Inflammatory macrophage treated with lipopolysaccharide for 1 hour (primary cell): ENCODE measurements at regions not wholly inside any gene's neighbourhood (a gene's known extent, or its start where the extent isn't known, plus 50 kb on each side); places are given as distances from the start of the nearest gene placed in this dataset.
"Not testable (repeated sequence)": the region's sequence is repeated elsewhere in the genome, so short reads cannot be mapped to it uniquely, and the experiment has no call there.

Experiments
- DNase-seq, 2 donors: peaks; one replicate each; pipeline ENCODE4 v3.0.0-alpha.2; 2020 to 2022

DNA sequence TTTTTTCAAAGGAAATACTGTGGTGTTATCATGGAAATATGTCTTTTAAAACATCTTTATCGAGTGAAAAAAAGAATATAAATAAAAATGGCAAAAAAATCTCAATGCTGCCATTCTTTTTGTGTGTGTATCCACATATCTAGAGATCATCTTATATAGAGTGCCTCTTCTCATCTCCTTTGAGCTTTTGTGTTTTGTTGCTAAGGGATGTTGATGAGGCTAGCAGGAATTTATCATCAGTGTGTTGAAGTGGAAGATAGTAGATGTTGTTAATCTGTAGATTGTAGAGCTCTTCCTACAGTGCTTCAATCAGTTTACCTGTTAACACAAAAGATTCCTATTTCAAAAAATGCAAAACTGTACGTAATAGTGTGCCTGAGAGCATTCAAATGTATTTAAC lies 1738.0 kb upstream of the SEL1L start:
- no peak for DNase-seq

DNA sequence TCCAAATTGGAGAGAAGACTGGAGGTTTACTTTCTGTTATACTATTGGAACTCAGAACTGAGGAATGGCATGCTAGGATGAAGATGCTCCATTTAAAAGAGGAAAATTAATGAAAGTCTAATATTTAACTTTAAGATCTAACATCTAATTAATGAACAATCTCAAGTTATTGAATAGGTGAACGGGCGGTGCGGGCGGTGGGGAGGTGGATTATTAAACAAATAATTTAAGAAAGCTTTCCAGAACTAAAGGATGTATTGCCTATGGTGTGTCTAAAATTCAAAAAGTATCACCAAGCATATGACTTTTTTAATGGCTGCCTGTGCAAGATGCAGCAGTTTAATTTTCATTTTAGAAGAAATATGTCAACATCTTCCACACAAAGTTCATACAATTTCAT lies 1747.1 kb upstream of the SEL1L start:
- DNase-seq = no peak

DNA sequence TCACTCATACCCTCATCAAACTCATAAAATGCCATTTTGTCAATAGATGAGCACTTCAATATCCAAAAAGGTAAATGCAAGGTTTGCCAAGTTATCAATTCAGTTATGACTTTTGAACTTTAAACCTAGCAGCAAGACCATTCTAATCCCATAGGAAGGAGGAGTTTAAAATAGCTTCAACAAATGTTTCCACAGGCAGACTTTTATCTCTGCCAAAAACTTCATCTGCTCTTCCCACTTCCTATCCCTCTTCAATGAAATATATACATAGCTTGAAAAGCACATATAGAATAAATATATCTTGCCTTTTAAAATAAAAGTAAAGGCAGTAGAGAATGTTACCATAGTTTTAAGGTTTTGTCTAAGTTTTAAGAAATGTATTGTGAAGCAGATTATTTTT lies 1749.1 kb upstream of the SEL1L start:
- DNase-seq = no peak

DNA sequence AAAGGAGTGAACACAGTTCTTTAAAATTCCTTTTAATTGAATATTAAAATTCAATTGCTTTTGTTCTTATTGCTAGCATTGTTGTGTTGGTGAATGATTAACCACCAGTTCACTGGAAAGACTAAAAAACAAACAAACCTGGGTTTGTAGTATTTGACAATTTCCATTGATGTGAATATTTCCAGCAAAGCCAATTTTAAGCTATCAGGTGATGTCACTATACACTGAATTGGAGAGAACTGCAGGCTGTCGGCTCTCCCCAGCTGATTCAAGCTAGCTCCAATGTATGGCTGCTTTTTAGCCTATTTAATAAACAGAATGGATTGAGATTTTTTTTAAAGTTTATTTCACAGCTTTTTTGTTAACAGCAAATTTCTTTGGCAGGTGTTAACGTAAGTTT lies 1753.6 kb upstream of the SEL1L start:
- no peak for DNase-seq

DNA sequence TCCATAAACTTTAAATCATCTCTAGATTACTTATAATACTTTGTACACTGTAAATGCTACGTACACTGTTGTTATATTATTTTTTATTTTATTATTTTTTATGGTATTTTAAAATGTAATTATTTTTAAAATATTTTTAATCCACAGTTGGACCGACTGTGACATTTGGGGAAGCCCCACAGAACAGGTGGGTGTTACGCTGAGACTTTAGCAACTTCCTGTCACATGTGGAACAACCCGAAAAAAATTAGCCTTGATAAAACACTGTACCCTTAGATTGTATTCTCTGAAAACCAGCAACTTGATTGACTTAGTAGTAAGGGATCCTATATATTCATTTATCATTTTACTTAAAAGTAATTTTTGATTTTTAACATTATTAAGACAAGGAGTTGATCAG lies 1755.7 kb upstream of the SEL1L start:
- DNase-seq = peak; percentile 13

DNA sequence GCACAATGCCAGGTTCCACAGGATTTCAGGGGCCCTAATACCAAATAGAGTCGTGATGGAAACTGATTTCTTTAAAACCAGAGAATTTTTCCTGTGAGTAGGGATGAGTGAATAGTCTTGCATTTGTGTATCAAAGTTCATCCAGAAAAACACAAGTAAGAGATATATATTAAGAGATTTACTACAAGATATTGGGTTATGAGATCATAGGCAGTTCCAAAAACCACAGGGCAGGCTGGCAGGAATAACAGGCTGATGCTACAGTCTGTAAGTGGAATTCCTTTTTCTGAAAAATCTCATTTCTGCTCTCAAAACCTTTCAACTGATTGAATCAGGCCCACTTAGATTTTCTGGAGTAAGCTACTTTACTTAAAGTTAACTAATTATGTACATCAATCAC lies 1756.2 kb upstream of the SEL1L start:
- DNase-seq = no peak

DNA sequence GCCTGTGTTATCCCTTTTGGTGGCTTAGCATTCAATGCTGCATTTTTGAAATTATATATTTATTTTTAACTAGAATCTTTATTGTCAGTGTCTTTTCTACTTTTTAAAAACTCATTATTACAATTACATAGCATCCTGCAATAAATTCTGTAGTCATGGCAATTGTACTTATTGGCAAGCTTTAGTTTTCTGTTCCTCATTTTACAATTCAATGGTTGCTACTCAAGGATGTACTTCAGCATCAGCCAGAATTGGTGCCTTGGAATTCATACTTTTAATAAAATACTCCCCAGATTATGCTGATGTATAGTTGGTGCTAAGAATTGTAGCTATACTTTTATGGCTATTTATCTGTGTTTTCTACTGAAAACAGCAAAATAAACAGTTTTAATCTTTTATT lies 1756.8 kb upstream of the SEL1L start:
- no peak for DNase-seq

DNA sequence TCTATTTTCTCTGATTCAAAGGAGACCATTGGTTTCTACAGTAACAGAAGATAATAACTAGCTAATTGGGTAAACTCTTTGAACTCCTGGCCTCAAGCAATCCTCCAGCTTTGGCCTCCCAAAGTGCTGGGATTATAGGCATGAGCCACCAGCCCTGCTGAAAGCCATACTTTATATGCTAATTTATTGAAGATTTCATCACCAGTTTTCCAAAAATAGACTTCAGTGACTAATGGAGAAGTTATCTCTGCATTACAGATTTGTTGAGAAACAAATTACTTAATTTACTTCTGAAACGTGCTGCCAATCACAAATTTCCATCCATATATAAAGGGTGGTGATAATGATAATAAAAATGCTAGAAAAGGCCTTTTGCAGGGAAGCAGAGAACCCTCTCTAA lies 1758.1 kb upstream of the SEL1L start:
- DNase-seq = peak in 1 of 2 donors; percentile 11

DNA sequence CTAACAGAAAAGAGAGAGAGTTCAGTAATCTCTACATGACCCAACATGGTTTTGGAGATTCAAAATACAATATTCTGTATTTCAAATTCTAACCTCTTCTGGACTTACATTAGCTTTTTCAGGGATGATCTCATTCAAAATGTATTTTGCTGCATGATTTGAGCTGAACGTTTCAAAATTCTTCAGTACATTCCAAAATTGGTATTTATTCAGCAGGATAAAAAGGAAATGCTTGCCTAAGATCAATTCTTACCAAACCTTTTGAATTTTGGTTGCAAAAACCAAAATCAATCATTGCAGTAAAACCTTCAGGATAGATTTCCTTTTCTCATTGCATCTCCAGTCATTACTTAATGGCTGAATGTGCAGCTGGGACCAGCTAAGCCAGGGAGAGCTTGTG lies 1761.3 kb upstream of the SEL1L start:
- DNase-seq = no peak

DNA sequence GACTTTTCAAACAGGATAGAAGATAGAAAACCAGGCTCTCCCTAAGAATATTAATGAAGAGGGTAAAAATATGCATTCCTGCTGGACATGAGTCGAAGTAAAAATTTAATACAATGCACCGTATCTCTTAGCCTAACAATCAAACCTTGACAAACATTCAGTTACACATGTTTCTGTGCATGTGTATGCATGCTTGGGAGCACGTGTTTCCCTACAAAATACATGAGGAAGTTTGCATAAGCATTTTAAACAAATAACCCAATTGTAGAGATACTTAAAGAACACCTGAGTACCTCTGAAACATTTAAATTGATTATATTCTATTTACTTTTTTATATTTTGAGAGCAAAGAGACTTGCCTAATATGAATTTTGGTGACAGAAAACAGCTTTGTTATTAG lies 1763.7 kb upstream of the SEL1L start:
- no peak for DNase-seq

DNA sequence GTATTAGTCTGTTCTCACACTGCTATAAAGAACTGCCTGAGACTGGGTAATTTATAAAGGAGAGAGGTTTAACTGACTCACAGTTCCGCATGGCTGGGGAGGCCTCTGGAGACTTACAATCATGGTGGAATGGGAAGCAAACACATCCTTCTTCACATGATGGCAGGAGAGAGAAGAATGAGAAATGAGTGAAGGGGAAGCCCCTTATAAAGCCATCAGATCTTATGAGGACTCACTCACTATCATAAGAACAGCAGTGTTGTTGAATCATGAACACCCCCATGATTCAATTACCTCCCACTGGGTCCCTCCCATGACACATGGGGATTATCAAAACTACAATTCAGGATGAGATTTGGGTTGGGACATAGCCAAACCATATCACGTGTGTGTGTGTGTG lies 1764.4 kb upstream of the SEL1L start:
- not testable (repeated sequence) for DNase-seq

DNA sequence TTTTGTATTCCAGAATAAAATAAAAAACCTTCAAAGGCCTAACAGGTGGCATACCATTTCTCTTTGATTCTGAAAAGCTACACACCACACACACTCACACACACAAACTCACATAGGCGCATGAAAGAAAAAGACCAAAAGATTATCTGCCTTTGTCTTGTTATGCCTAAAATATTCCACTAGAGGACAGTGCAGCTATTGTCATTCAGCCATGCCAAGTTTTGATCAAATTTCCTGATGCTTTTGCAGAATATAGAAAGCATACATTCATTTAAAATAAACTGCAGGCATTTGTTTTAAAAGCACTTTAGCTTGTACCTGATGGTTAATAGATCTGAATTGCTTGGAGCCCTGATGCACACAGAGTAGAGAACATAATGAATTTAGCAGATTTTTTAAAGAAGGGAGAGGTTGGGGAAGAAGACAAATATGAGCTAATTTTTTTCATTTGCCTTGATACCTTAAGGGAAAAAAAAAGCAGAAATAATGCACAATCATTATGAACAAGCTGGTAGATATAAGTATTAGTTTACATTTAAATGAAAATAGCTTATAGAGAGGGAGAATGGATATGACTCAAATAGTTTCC lies 1766.9 kb upstream of the SEL1L start:
- DNase-seq = peak in 1 of 2 donors; percentile 34

DNA sequence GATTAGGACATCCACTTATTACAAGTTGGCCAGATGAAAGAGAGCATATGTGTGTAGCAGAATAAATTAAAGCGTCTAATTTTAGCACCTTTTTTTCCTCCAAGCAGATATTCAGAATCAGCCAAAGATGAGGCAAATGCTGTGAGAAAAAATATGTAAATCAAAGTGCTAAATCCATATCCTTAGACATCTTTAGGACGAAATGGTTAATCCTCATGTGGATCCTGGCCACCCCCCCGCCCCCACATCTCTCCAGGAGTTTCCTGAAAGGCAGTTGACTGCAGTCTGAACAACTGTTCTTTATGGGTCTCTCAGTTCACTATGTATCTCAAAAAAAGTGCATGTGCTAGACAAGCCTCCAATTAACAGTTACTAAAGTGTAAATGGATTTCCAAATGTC lies 1768.1 kb upstream of the SEL1L start:
- DNase-seq = no peak

DNA sequence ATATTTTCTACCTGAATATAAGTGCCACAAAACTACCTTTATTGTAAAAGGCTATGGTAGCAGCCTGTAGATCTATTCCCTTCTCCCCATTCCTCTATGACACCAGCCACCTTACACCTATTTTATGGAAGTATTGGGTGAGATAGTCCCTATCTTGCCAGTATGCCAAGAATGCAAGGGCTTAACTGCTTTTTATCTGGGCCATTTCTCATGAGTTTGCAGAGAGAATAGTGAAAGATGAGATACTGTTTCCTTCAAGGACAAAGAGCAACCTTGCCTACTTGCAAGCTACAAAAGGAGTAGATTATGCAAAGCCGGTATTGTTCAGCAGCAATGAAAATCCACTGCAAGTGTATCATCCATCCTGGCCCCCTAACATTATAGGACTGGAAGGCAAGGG lies 1775.6 kb upstream of the SEL1L start:
- no peak for DNase-seq

DNA sequence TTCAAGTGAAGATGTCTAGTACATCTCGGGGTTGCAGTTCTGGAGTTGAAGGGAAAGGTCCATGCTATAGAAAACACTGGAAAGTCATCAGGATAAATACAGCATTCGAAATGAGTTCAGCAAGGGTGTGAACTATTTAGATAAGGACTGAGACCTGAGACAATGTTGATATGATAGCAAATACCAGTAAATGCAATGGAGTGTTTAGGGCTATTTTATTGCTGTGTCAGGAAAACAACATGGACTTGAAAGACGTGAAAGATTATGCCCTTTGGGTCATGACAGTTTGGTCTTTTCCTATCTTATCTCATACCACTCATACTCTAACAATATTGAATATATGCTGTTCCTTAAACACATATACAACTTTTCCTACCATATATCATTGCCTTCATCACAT lies 1776.2 kb upstream of the SEL1L start:
- DNase-seq = no peak

DNA sequence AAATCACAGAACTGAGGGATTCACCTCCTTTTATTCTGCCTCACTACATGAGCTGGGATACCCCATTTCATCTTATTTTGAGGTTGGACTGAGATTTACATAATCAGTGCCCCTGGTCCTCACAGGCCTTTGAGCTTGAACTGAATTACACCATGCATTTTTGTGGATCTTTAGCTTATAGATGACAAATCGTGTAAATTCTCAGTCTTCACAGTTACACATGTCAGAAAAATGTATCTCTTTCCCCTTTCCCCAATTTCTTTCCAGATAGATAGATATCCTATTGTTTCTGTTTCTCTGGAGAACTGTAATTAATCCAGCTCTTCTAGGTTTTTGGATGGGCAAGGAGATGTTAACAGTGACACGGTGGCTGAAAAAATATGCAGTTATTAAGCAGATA lies 1778.9 kb upstream of the SEL1L start:
- DNase-seq = no peak

DNA sequence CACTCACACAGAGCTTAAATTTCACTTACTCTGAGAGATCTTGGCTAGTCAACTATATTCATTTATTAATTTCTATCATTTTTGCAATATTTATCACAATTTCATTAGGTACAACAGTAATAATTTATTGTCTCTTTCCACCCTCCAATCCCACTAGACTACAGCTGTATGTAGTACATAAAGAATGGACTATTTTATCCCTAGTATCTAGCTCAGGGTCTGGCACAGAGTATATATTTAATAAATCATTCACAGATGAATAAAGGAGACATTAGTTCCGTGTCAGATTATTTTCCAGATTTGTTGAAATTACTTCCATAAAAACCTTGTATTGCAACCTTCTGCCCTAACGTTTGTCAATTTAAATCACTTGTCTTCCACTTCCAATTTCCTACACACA lies 1781.1 kb upstream of the SEL1L start:
- DNase-seq = no peak

DNA sequence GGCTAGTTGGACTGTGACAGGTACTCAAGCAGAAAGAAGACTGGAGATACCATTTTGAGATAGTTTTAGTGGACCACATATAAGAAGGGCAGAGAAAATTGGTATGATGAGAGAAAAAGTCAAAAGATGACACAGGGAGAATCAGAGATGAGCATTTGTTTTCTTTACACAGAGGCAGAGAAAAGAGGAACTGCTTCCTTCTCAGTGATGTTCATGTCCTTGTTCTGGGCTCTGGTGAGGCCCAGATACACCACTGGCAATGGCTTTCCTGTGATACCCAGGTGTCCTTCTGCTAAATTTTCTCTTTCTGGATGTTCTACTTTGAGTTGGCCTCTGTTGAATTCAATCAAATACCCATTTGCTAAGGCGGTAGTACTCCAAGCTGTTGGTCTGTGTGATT lies 1782.7 kb upstream of the SEL1L start:
- no peak for DNase-seq

DNA sequence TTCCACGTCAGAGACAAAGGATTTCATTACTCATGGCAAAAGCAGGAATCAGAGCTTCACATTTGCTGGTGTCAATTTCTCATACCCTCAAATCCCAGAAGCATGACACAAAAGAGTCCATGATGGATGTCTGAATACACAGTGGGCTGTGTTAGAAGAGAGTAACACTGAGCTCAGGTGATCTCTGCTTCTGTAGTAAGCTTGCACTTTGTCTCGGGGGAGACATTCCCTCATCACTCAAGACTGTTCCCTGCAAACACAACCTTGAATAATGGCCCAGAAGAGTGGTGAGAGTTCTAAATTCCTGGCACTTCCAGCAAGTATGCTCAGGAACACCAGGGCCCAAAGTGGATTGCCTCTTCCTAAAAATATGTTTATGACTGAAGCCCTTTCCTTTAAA lies 1787.2 kb upstream of the SEL1L start:
- no peak for DNase-seq

DNA sequence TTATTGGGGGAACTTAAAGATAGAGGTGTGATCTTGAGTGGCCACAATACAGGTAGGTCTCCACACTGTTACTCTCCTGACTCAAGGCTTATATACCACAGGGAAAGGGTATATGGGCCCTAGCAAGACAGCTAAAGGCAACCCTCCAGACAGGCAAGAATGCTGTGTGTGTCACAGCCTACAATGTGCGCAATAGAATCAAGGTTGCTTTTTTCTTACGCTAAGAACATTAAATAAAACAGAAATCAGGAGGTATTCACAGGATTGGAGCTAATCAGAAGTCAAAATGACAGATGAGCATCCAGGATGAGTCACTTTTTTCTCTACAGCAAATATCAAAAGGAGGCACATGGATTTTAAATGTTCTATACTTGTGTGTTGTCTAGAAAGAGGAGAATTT lies 1797.9 kb upstream of the SEL1L start:
- DNase-seq = no peak

DNA sequence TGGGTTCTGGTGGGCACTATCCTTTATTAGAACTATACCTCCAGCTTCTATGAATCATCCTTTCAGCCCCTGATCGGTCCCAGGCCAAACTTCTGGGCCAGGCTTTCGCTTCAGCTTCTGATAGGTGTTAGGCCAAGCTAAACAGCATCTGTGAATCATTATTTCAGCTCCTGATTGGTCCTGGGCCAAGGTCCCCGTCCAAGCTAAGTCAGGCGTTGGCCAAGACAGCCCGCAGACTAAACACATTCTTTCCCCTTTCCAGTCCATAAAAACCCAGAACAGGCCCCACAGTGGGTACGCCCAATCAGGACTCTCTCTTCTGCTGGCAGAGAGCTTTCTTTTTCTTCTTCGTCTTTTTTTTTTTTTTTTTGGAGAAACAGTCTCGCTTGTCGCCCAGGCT lies 1808.9 kb upstream of the SEL1L start:
- DNase-seq = no peak

DNA sequence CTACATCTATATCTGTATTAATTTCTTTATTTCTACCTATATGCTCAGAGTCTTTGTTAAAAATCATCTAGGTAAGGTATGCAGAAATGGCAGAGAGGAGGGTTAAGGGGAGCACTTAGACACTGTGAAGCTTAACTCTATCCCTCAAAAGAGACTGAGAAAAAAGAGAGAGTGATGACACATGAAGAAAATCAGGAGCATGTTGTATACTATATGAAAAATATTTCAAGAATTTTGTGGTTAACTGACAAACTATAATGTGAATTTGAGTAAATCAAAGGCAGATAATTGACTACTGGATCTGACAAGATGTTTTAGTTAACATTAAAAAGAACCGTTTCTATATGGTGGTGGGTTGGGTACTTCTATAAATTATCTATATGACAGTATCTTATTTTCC lies 1814.2 kb upstream of the SEL1L start:
- no peak for DNase-seq

DNA sequence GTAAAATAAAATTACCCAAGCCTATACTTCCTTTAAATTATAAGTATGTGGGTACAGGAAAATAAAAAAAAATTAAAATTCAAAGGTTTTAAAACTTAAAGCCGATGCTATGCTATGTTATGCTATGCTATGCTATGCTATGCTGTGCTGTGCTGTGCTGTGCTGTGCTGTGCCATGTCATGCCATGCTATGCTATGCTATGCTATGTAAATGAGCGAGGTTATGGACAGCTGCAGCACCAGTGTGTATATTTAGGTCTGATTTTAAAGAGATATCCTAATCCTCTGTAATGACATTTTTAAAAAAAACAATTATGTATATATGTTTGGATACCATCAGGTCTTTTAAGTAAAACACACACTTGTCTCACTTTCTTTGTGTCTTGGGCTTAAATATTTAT lies 1822.0 kb upstream of the SEL1L start:
- no peak for DNase-seq

DNA sequence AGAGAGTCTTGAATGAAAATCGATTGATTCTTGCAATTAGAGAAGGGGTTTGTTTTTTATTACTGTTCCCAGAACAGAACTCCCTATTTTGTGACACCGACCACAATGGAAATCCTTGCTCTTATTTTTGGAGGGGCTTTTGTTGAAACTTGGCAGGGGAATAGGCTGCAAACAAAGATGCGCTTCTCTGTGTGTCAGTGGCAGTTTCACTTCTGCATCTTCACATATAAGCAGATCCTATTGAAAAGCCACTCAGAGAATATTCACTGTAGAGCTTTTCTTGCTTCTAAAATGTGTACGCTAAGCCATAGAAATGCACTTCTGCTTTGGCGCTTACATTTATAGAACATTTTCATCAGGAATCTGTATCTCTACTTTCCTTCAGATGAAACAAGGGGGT lies 1822.4 kb upstream of the SEL1L start:
- no peak for DNase-seq

DNA sequence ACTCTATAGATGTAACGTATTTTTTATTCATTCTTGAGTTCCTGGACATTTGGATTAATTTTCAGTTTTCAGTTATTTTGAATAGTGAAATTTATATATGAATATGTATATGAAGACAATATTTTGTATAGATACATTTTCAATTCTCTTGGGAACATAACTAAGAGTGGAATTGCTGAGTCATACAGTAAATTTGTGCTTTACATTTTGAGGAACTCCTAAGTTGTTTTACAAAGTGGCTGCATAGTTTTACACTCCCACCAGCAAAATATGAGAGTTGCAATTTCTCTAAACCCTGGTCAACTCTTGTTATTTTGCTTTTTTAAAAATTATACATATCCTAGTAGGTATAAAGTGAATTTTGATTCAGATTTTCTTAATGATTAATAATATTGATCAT lies 1838.6 kb upstream of the SEL1L start:
- DNase-seq = no peak

DNA sequence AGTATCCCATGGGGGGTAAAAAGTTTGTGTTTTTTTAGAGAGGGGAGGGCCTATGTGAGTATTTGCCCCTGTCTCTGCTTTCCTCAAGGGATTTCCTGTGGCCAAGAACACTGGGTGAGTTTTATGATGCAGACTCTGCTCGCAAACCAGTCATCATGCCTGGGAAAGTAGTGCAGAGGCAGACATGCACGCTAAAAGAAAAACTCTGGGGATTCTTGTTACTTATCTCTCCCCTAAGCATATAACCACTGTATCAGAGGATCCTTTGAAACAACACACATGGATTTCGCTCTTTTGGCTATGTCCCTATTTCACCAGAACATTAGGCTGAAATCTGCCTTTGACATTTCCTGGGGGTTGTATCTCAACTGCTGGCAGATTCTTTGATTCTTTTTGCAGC lies 1845.8 kb upstream of the SEL1L start:
- DNase-seq = no peak
